K562 (cell line): ENCODE measurements at regions not wholly inside any gene's neighbourhood (a gene's known extent, or its start where the extent isn't known, plus 50 kb on each side); places are given as distances from the start of the nearest gene placed in this dataset.

ENCODE experiments used
- CTCF ChIP-seq, 3 experiments: IDR thresholded peaks in 2 of 3; conservative IDR thresholded peaks in 1 of 3; 2 replicates each; pipeline ENCODE4 v1.5.1; 2011 to 2012; ENCODE audit warnings: low read length in 3 of 3, mild to moderate bottlenecking in 3 of 3, control low read depth in 2 of 3, improper control_type of control experiment in 1 of 3, inconsistent platforms in 1 of 3, low read depth in 1 of 3, mixed read lengths in 1 of 3, moderate library complexity in 1 of 3; ENCODE audit not compliant: insufficient read depth in 2 of 3
- EP300 ChIP-seq: IDR thresholded peaks from 2 replicates; pipeline ENCODE4 v1.6.1; 2012; ENCODE audit warnings: low read length, improper control_type of control experiment
- ESRRA ChIP-seq: fragments of 450-650 bp; IDR thresholded peaks from 2 replicates; pipeline ENCODE4 v1.6.1; 2014; ENCODE audit warnings: low read depth, mild to moderate bottlenecking, moderate library complexity, borderline replicate concordance
- JUN ChIP-seq, 2 experiments: sonication (generic) in 1 of 2; formaldehyde crosslinking in 1 of 2; IDR thresholded peaks; 2 replicates each; pipeline versions ENCODE4 v1.6.1 to v1.8.0; 2012 to 2022; ENCODE audit warnings: borderline replicate concordance in 2 of 2, mild to moderate bottlenecking in 2 of 2, improper control_type of control experiment in 1 of 2, low read depth in 1 of 2, low read length in 1 of 2, missing genetic modification reagents in 1 of 2
- NRF1 ChIP-seq, 2 experiments: fragments of 450-650 bp; IDR thresholded peaks in 1 of 2; conservative IDR thresholded peaks in 1 of 2; 2 replicates each; pipeline ENCODE4 v1.6.1; 2014; ENCODE audit warnings: mild to moderate bottlenecking in 2 of 2
- SAFB ChIP-seq: fragments of 200-400 bp; formaldehyde crosslinking; IDR thresholded peaks from 2 replicates; pipeline ENCODE4 v1.6.1; 2017; ENCODE audit warnings: low read depth, low read length, borderline replicate concordance
- TGIF2 ChIP-seq: sonication (generic); formaldehyde crosslinking; IDR thresholded peaks from 2 replicates; pipeline ENCODE4 v1.8.1; 2022; ENCODE audit warnings: mild to moderate bottlenecking, missing genetic modification reagents, moderate library complexity
- ZNF143 ChIP-seq: sonication (generic); formaldehyde crosslinking; IDR thresholded peaks from 2 replicates; pipeline ENCODE4 v1.9.0; 2022; ENCODE audit warnings: mild to moderate bottlenecking, missing genetic modification reagents
- ZNF778 ChIP-seq: fragments of 450-650 bp; formaldehyde crosslinking; IDR thresholded peaks from 2 replicates; pipeline ENCODE4 v1.4.0; 2020; ENCODE audit warnings: mild to moderate bottlenecking, moderate library complexity

- no peak for TF ChIP-seq ZNF143 (CRISPR knock-in tag)
- no peak for TF ChIP-seq NRF1 (conservative IDR thresholded peaks at IDR 0.05 in 1 of 2, IDR thresholded peaks at IDR 0.05 in 1 of 2)
- TF ChIP-seq CTCF (IDR thresholded peaks at IDR 0.05 in 2 of 3, conservative IDR thresholded peaks at IDR 0.05 in 1 of 3; ENCODE audit: insufficient read depth in 2 of 3, low read depth in 1 of 3, low read length in 3 of 3) = no peak
- no peak for TF ChIP-seq TGIF2 (CRISPR knock-in tag)
- TF ChIP-seq JUN (IDR thresholded peaks at IDR 0.05; ENCODE audit: borderline replicate concordance, low read depth, low read length) = no peak
- TF ChIP-seq JUN (CRISPR knock-in tag; IDR thresholded peaks at IDR 0.05; ENCODE audit: borderline replicate concordance) = no peak
- no peak for TF ChIP-seq SAFB
- TF ChIP-seq ZNF778 (CRISPR knock-in tag) = no peak
- no peak for TF ChIP-seq ESRRA
- no peak for TF ChIP-seq EP300
Measured at GRCh38 chr5:126027652-126028051, 395.6 kb upstream of the GRAMD2B start.
